ENCODE measurements at regions not wholly inside any gene's neighbourhood (a gene's known extent, or its start where the extent isn't known, plus 50 kb on each side); places are given as distances from the start of the nearest gene placed in this dataset.

GRCh38 chr11:105328061-105328460 lies 188.5 kb upstream of the CARD18 start:
- Histone ChIP-seq H3F3A (ENCODE audit: low read length, unreplicated experiment) (no peaks in the 10 kb centered on the region), H3K27ac (ENCODE audit: low read length) (no peak overlapping the region), H2AFZ (ENCODE audit: low read length) (no peak overlapping the region), H3K36me3 (ENCODE audit: low read depth, low read length) (no peaks in the 10 kb centered on the region), H3K79me2 (ENCODE audit: low read length) (no peaks in the 10 kb centered on the region), H3K4me1 (ENCODE audit: insufficient read depth, low read length) (no peaks in the 10 kb centered on the region), H4K20me1 (ENCODE audit: low read length) (no peaks in the 10 kb centered on the region), H3K9ac (ENCODE audit: low read length) (no peak overlapping the region), H3K9me2 (replicated peaks; ENCODE audit: low read length) (no peaks in the 10 kb centered on the region), H3K9me3 (ENCODE audit: low read length) (no peaks in the 10 kb centered on the region), H3K4me2 (ENCODE audit: low read length) (no peak overlapping the region), H3K4me3 (ENCODE audit: low read length) (no peak overlapping the region), H3K27me3 (ENCODE audit: low read length) (no peaks in the 10 kb centered on the region)
- TF ChIP-seq CTCF (conservative IDR thresholded peaks at IDR 0.05; ENCODE audit: low read depth, low read length) (no peak), EZH2 (IDR thresholded peaks at IDR 0.05; ENCODE audit: low read length, unreplicated experiment) (no peak), EZH2phosphoT487 (IDR thresholded peaks at IDR 0.05; ENCODE audit: borderline replicate concordance, low read length) (no peak)
- no peak for ATAC-seq
- POLR2A ChIA-PET (ENCODE audit: unreplicated experiment), result no interaction called here
- intact Hi-C loops (cut with micrococcal nuclease), result no loop called here
- CTCF ChIA-PET, result no interaction called here
- DNase-seq, result no peak
- no TSS peak for BruUV-seq (replicated peaks)

- BruUV-seq (replicated peaks), result no TSS peak
- Histone ChIP-seq H3K4me1 (ENCODE audit: insufficient read depth, low read length) (no peaks in the 10 kb centered on the region), H3K27ac (ENCODE audit: low read length) (no peak overlapping the region), H3K9me3 (ENCODE audit: low read length) (no peaks in the 10 kb centered on the region), H3K4me3 (ENCODE audit: low read length) (no peak overlapping the region), H3K9me2 (replicated peaks; ENCODE audit: low read length) (no peaks in the 10 kb centered on the region), H3K36me3 (ENCODE audit: low read depth, low read length) (no peaks in the 10 kb centered on the region), H3K27me3 (ENCODE audit: low read length) (no peaks in the 10 kb centered on the region), H3K79me2 (ENCODE audit: low read length) (no peaks in the 10 kb centered on the region), H3F3A (ENCODE audit: low read length, unreplicated experiment) (no peaks in the 10 kb centered on the region), H3K9ac (ENCODE audit: low read length) (no peak overlapping the region), H3K4me2 (ENCODE audit: low read length) (no peak overlapping the region), H4K20me1 (ENCODE audit: low read length) (no peaks in the 10 kb centered on the region), H2AFZ (ENCODE audit: low read length) (no peak overlapping the region)
- POLR2A ChIA-PET (ENCODE audit: unreplicated experiment), result no interaction called here
- CTCF ChIA-PET, result no interaction called here
- TF ChIP-seq CTCF (conservative IDR thresholded peaks at IDR 0.05; ENCODE audit: low read depth, low read length) (no peak), EZH2phosphoT487 (IDR thresholded peaks at IDR 0.05; ENCODE audit: borderline replicate concordance, low read length) (no peak), EZH2 (IDR thresholded peaks at IDR 0.05; ENCODE audit: low read length, unreplicated experiment) (no peak)
- ATAC-seq (no peak), DNase-seq (peak; percentile 10)
- intact Hi-C loops (cut with micrococcal nuclease), result no loop called here
Observed at GRCh38 chr11:105324156-105324555, 184.6 kb upstream of the CARD18 start.

- no peak for DNase-seq
- no TSS peak for BruUV-seq (replicated peaks)
- CTCF ChIA-PET, result no interaction called here
Observed at GRCh38 chr11:105321696-105322095, 182.1 kb upstream of the CARD18 start.

More at GRCh38 chr11:105321696-105322095, 182.1 kb upstream of the CARD18 start:
- POLR2A ChIA-PET (ENCODE audit: unreplicated experiment), result no interaction called here
- H3K27me3 ChIP-seq (ENCODE audit: low read length), result no peaks in the 10 kb centered on the region
- no peak overlapping the region for H3K9ac ChIP-seq (ENCODE audit: low read length)
- no peaks in the 10 kb centered on the region for H3K9me3 ChIP-seq (ENCODE audit: low read length)
- H4K20me1 ChIP-seq (ENCODE audit: low read length), result no peaks in the 10 kb centered on the region
- no peak for ATAC-seq
- H3K27ac ChIP-seq (ENCODE audit: low read length), result no peak overlapping the region
- H3K4me1 ChIP-seq (ENCODE audit: insufficient read depth, low read length), result no peaks in the 10 kb centered on the region
- TF ChIP-seq CTCF (conservative IDR thresholded peaks at IDR 0.05; ENCODE audit: low read depth, low read length) (no peak), EZH2 (IDR thresholded peaks at IDR 0.05; ENCODE audit: low read length, unreplicated experiment) (no peak), EZH2phosphoT487 (IDR thresholded peaks at IDR 0.05; ENCODE audit: borderline replicate concordance, low read length) (no peak)
- no peaks in the 10 kb centered on the region for H3K36me3 ChIP-seq (ENCODE audit: low read depth, low read length)
- no peak overlapping the region for H2AFZ ChIP-seq (ENCODE audit: low read length)
- no peaks in the 10 kb centered on the region for H3K79me2 ChIP-seq (ENCODE audit: low read length)
- H3F3A ChIP-seq (ENCODE audit: low read length, unreplicated experiment), result no peaks in the 10 kb centered on the region
- H3K4me3 ChIP-seq (ENCODE audit: low read length), result no peak overlapping the region
- no peak overlapping the region for H3K4me2 ChIP-seq (ENCODE audit: low read length)
- intact Hi-C loops (cut with micrococcal nuclease), result no loop called here
- no peaks in the 10 kb centered on the region for H3K9me2 ChIP-seq (replicated peaks; ENCODE audit: low read length)

Measured in PC-3 (cell line).